ENCODE measurements at regions not wholly inside any gene's neighbourhood (a gene's known extent, or its start where the extent isn't known, plus 50 kb on each side); places are given as distances from the start of the nearest gene placed in this dataset.

GRCh38 chr15:81922143-81922542 lies 123.7 kb downstream of the MEX3B start:
- TF ChIP-seq POLR2A (IDR thresholded peaks at IDR 0.05): no peak
- TF ChIP-seq CTCF (IDR thresholded peaks at IDR 0.05): no peak
- TF ChIP-seq EP300 (IDR thresholded peaks at IDR 0.05): no peak

Data from gastroesophageal sphincter (tissue), 3 donors.